ENCODE measurements at regions not wholly inside any gene's neighbourhood (a gene's known extent, or its start where the extent isn't known, plus 50 kb on each side); places are given as distances from the start of the nearest gene placed in this dataset.
"Not testable (repeated sequence)": the region's sequence is repeated elsewhere in the genome, so short reads cannot be mapped to it uniquely, and the experiment has no call there.

DNA sequence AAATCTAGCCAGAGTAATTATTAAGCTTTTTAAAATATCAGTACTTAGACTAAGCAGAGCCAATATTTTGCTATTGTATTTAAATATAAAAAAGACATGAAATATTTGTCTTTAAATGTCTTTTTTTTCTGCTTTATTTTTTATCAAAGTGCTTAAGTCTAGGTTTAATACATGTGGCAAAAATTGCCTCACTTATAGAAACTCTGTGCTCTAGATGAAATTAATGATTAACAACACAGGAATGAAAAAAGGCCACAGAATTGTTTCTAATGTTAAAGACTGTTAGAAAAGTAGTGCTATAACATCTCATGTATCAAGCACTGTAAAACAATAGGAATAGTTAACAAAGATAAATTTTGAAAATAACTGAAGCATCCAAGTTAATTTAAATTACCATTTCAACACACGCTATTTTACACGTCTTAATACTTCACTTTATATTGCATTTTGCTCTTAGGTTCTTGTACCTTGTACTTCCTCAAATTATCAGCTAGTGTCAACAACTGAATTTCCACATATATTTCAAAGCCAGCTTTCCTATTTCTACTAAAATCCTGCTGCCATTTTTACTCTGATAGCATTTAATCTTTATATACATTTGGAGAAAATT lies 1515.1 kb downstream of the HACE1 start:
- Mint-ChIP-seq H3K27me3 (no peaks in the 10 kb centered on the region), H3K36me3 (no peaks in the 10 kb centered on the region), H3K27ac (no peak overlapping the region), H3K4me1 (no peaks in the 10 kb centered on the region), H3K9me3 (peaks cover 0 to 5% (median 0%) of the 10 kb centered on the region in 3 donors), H3K4me3 (no peak overlapping the region)

- Mint-ChIP-seq H3K4me1 (no peaks in the 10 kb centered on the region), H3K9me3 (peaks cover 0 to 5% (median 2%) of the 10 kb centered on the region in 3 donors), H3K4me3 (no peak overlapping the region), H3K27me3 (no peaks in the 10 kb centered on the region), H3K27ac (no peak overlapping the region), H3K36me3 (no peaks in the 10 kb centered on the region)
Observed at GRCh38 chr6:103335412-103335811, 1524.3 kb downstream of the HACE1 start.

DNA sequence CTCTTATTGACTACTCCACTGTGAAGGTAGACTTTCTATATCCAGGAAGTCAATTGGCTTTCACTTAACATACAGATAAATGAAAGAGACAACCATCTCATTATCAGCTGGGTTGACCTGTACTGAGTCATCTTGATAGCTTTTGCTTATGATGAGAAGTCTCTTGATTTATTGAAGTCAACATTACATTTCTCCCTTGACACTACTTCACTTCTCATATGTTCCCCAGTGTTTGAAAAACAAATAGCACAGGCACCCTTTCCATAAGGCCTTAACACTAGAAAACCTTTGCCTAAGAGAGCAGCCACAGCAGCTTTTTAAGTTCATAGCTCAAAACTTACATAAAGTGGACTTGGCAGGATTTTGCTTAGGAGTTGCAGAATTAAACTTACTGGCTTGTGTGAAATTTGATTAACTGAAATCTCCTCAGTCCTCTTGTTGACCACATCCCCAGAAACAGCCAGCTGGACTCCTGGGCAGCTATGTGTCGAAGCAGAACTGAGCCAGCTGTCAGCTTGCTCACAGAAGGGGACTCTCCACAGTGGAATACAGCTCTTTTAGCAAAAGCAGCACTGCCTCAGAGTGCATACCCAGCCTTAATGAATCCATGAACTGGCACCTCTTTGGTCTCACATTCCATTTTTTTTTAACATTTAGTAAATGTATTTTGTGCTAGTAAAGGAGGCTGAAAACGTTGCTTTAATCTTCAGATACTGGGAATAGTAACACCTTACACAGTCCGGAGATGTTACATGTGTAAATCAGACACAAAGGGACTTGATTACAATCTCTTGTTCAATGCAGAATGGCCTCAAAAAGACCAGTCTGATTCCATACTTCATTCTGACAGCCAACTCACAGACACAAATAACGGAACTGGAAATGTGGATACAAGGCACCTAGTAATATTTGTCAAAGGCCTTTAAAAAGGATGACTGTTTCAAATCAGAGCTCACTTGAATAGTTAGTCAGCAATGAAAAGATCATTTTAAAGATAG lies 1532.7 kb downstream of the HACE1 start:
- no peak overlapping the region for H3K27ac Mint-ChIP-seq
- H3K4me3 Mint-ChIP-seq: no peak overlapping the region
- no peaks in the 10 kb centered on the region for H3K27me3 Mint-ChIP-seq
- peaks cover 1 to 5% (median 5%) of the 10 kb centered on the region in 3 donors for H3K9me3 Mint-ChIP-seq
- H3K36me3 Mint-ChIP-seq: no peaks in the 10 kb centered on the region
- no peaks in the 10 kb centered on the region for H3K4me1 Mint-ChIP-seq

GRCh38 chr6:103313432-103313831 lies 1546.3 kb downstream of the HACE1 start:
- no peaks in the 10 kb centered on the region for H3K4me1 Mint-ChIP-seq
- no peak overlapping the region for H3K4me3 Mint-ChIP-seq
- peaks cover 0 to 7% (median 4%) of the 10 kb centered on the region in 3 donors for H3K9me3 Mint-ChIP-seq
- H3K27me3 Mint-ChIP-seq: no peaks in the 10 kb centered on the region
- H3K27ac Mint-ChIP-seq: no peak overlapping the region
- no peaks in the 10 kb centered on the region for H3K36me3 Mint-ChIP-seq

- H3K27me3 Mint-ChIP-seq, H3K27ac Mint-ChIP-seq, H3K36me3 Mint-ChIP-seq, H3K4me3 Mint-ChIP-seq, H3K4me1 Mint-ChIP-seq, H3K9me3 Mint-ChIP-seq: not testable (repeated sequence)
Observed at GRCh38 chr6:103294376-103294775, 1565.3 kb downstream of the HACE1 start.

GRCh38 chr6:103284835-103285234 lies 1574.9 kb downstream of the HACE1 start:
- no peak overlapping the region for H3K4me3 Mint-ChIP-seq
- H3K4me1 Mint-ChIP-seq: no peaks in the 10 kb centered on the region
- H3K27me3 Mint-ChIP-seq: no peaks in the 10 kb centered on the region
- no peaks in the 10 kb centered on the region for H3K36me3 Mint-ChIP-seq
- no peak overlapping the region for H3K27ac Mint-ChIP-seq
- peaks cover 0 to 6% (median 3%) of the 10 kb centered on the region in 3 donors for H3K9me3 Mint-ChIP-seq

DNA sequence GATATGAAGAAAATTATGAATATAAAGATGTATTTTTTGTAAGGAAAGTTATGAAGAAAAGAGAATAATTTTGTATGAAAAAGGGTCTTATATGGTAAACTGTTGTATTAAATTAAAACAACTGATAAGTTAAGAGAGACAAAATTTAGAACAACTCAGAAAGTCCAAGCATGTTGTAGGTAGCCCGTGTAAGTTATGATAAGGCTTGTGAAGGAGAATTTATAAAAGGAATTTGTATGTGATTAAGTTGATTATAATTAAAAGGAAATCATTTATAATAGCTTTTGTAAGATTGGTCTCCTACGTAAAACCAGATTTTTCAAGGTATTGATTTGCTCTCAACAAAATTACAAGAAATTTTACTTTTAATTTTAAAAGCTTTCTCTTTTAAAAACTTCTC lies 1579.3 kb downstream of the HACE1 start:
- H3K4me3 Mint-ChIP-seq: no peak overlapping the region
- no peaks in the 10 kb centered on the region for H3K27me3 Mint-ChIP-seq
- H3K4me1 Mint-ChIP-seq: no peaks in the 10 kb centered on the region
- H3K9me3 Mint-ChIP-seq: peaks cover 3 to 6% (median 3%) of the 10 kb centered on the region in 3 donors
- H3K36me3 Mint-ChIP-seq: no peaks in the 10 kb centered on the region
- H3K27ac Mint-ChIP-seq: no peak overlapping the region

GRCh38 chr6:103277936-103278335 lies 1581.8 kb downstream of the HACE1 start:
- no peaks in the 10 kb centered on the region for H3K36me3 Mint-ChIP-seq
- H3K4me1 Mint-ChIP-seq: no peaks in the 10 kb centered on the region
- H3K27ac Mint-ChIP-seq: no peak overlapping the region
- H3K9me3 Mint-ChIP-seq: peaks cover 3 to 6% (median 3%) of the 10 kb centered on the region in 3 donors
- H3K27me3 Mint-ChIP-seq: no peaks in the 10 kb centered on the region
- no peak overlapping the region for H3K4me3 Mint-ChIP-seq

- Mint-ChIP-seq H3K9me3 (peaks cover 0 to 2% (median 0%) of the 10 kb centered on the region in 3 donors), H3K36me3 (no peaks in the 10 kb centered on the region), H3K27me3 (no peaks in the 10 kb centered on the region), H3K4me1 (no peaks in the 10 kb centered on the region), H3K4me3 (no peak overlapping the region), H3K27ac (no peak overlapping the region)
Observed at GRCh38 chr6:103273048-103273447, 1586.7 kb downstream of the HACE1 start.

DNA sequence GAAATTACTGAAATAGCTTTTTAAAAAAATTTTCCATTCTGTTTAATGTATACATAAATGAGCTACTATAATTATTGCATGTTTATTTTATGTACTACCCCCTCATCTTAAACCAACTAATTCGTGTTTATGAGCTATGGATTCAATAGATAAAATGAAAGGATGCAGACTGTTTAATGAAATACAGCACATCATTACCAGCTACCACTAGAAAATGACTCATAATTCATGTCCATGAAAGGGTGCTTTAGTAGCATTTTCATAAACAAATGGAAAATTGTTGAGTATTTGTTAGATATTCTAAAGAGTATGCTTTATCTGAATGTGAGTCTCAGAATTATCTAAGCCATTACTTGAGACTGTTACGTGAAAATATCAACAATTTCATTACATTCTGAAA lies 1590.1 kb downstream of the HACE1 start:
- H3K9me3 Mint-ChIP-seq: peaks cover 2 to 4% (median 2%) of the 10 kb centered on the region in 3 donors
- H3K4me1 Mint-ChIP-seq: no peaks in the 10 kb centered on the region
- no peaks in the 10 kb centered on the region for H3K27me3 Mint-ChIP-seq
- peaks cover 2% of the 10 kb centered on the region for H3K36me3 Mint-ChIP-seq
- H3K4me3 Mint-ChIP-seq: no peak overlapping the region
- H3K27ac Mint-ChIP-seq: no peak overlapping the region

DNA sequence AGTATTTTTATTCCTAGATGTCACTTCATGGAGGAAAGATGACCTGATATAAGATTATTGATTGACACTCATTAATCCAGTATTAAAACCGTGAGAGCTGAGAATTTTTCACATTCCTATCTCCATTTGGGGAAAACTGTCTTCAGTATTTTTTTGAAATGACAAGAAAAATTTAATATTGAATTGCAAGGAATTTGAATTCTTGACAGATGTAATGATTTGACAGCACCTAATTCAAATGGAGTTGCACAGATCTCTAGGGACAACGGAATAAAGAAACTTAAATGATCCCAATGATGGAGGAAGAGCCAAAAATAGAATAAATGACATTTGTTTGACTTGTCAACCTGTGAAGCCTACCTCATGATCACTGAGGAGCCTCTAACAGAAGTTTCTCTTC lies 1591.4 kb downstream of the HACE1 start:
- Mint-ChIP-seq H3K9me3 (peaks cover 3 to 4% (median 4%) of the 10 kb centered on the region in 3 donors), H3K27me3 (no peaks in the 10 kb centered on the region), H3K27ac (no peak overlapping the region), H3K4me3 (no peak overlapping the region), H3K4me1 (no peaks in the 10 kb centered on the region), H3K36me3 (peaks cover 2% of the 10 kb centered on the region)

- Mint-ChIP-seq H3K27me3 (no peaks in the 10 kb centered on the region), H3K36me3 (peaks cover 2% of the 10 kb centered on the region), H3K27ac (no peak overlapping the region), H3K9me3 (peaks cover 4 to 5% (median 4%) of the 10 kb centered on the region in 3 donors), H3K4me1 (no peaks in the 10 kb centered on the region), H3K4me3 (no peak overlapping the region)
Observed at GRCh38 chr6:103264020-103264419, 1595.7 kb downstream of the HACE1 start.

DNA sequence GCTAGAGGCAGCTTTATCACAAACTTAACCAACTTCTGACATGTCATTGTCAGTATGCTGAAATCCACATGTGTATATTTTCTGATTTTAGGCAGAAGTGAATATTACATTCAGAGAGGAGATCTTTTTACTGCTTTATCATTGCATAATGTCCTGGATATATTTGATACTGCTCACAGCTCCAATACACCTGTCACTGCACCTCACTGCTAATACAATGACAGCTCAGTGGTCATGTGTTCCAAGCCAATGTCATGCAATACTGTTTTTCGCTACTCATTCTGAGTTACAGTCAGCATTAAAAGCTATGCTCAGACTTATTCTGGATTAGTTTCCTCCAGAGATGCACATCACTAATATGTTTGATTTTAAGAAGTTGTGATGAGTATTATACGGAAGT lies 1604.6 kb downstream of the HACE1 start:
- Mint-ChIP-seq H3K9me3 (peaks cover 0 to 7% (median 4%) of the 10 kb centered on the region in 3 donors), H3K4me1 (no peaks in the 10 kb centered on the region), H3K36me3 (no peaks in the 10 kb centered on the region), H3K27ac (no peak overlapping the region), H3K27me3 (no peaks in the 10 kb centered on the region), H3K4me3 (no peak overlapping the region)

- Mint-ChIP-seq H3K9me3 (peaks cover 2 to 5% (median 4%) of the 10 kb centered on the region in 3 donors), H3K27me3 (no peaks in the 10 kb centered on the region), H3K27ac (no peak overlapping the region), H3K4me1 (peaks cover 0 to 1% (median 0%) of the 10 kb centered on the region in 3 donors), H3K36me3 (no peaks in the 10 kb centered on the region), H3K4me3 (no peak overlapping the region)
Observed at GRCh38 chr6:103236923-103237322, 1622.8 kb downstream of the HACE1 start.

DNA sequence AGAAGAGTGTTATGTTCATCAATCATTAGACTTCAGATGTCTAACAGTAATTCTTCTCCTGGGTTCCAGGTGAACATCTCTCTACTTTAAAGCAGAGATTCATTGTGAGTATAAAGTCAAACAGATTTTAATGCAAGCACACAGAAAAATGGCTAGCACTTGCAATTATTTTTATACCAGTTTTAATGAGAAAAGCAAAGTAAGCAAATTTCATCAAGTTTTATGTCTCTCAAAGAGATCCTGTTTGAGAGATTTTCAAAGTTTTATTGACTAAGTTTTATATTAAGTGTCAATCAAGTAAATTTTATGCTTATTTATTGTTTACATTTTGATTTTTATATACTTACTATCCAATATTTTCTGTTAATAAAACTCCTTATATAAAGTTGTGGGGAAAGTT lies 1628.5 kb downstream of the HACE1 start:
- no peaks in the 10 kb centered on the region for H3K36me3 Mint-ChIP-seq
- no peaks in the 10 kb centered on the region for H3K27me3 Mint-ChIP-seq
- no peak overlapping the region for H3K27ac Mint-ChIP-seq
- H3K4me3 Mint-ChIP-seq: no peak overlapping the region
- peaks cover 3 to 15% (median 4%) of the 10 kb centered on the region in 3 donors for H3K9me3 Mint-ChIP-seq
- H3K4me1 Mint-ChIP-seq: no peaks in the 10 kb centered on the region
